T-cell (primary cell): ENCODE measurements at regions not wholly inside any gene's neighbourhood (a gene's known extent, or its start where the extent isn't known, plus 50 kb on each side); places are given as distances from the start of the nearest gene placed in this dataset.

Experiments used
- ATAC-seq, 4 experiments: fragments of 200-7000 bp in 3 of 4; fragments of 150-1000 bp in 1 of 4; cut with Tn5 transposase; replicated peaks in 1 of 4; 1 replicate in 3 of 4; 2 replicates in 1 of 4; pipeline ENCODE4 v1.10.0; 2021; ENCODE audit warnings: moderate library complexity in 3 of 4, mild to moderate bottlenecking in 2 of 4, moderate number of reproducible peaks in 1 of 4
- CTCF ChIA-PET, 2 donors: fragments of 300-600 bp; sonication (Branson Sonifier 250); formaldehyde crosslinking; loops; one replicate each; lab custom pipeline; 2022; ENCODE audit warnings: antibody characterized with exemption in 2 of 2; lab: Charles Lee
- POLR2A ChIA-PET, 2 donors: fragments of 300-600 bp; sonication (Branson Sonifier 250); formaldehyde crosslinking; loops; one replicate each; lab custom pipeline; 2022; ENCODE audit warnings: antibody characterized with exemption in 2 of 2; lab: Charles Lee
- DNase-seq, 35 experiments: peaks; one replicate each; pipeline versions ENCODE4 v3.0.0 to v3.0.0-alpha.2; 2013 to 2023
- H3K27ac ChIP-seq: one replicate; pipeline ENCODE4 v1.5.1; 2013; ENCODE audit warnings: low read length
- H3K27me3 ChIP-seq, 2 experiments: replicated peaks in 1 of 2; 1 replicate in 1 of 2; 2 replicates in 1 of 2; pipeline versions ENCODE4 v1.6.1 to v1.7.0; 2013; ENCODE audit warnings: low read length in 1 of 2, mixed read lengths in 1 of 2; ENCODE audit not compliant: control insufficient read depth in 2 of 2, insufficient read depth in 2 of 2; ENCODE audit errors: extremely low read depth in 1 of 2
- H3K36me3 ChIP-seq, 2 donors: 1 replicate in 1 of 2; 2 replicates in 1 of 2; pipeline versions ENCODE4 v1.6.1 to v1.7.0; 2013; ENCODE audit warnings: low read length in 1 of 2; ENCODE audit not compliant: control insufficient read depth in 2 of 2, insufficient read depth in 1 of 2; ENCODE audit errors: extremely low read depth in 1 of 2
- H3K4me1 ChIP-seq, 2 experiments: 1 replicate in 1 of 2; 2 replicates in 1 of 2; pipeline versions ENCODE4 v1.6.1 to v1.7.0; 2013; ENCODE audit warnings: low read length in 2 of 2, mixed read lengths in 1 of 2; ENCODE audit not compliant: insufficient read depth in 2 of 2, control insufficient read depth in 1 of 2; ENCODE audit errors: extremely low read depth in 1 of 2
- H3K4me3 ChIP-seq, 2 donors: 1 replicate in 1 of 2; 2 replicates in 1 of 2; pipeline versions ENCODE4 v1.5.1 to v1.7.0; 2013; ENCODE audit warnings: mild to moderate bottlenecking in 2 of 2, low read length in 1 of 2, moderate library complexity in 1 of 2; ENCODE audit not compliant: control insufficient read depth in 1 of 2; ENCODE audit errors: extremely low read depth in 1 of 2
- H3K9me3 ChIP-seq: 2 replicates; pipeline ENCODE4 v1.7.0; 2013
- H3K27ac Mint-ChIP-seq, 2 donors: one replicate each; pipeline ENCODE4 v1.8.0; 2020 to 2021; ENCODE audit warnings: mild to moderate bottlenecking in 2 of 2, mixed read lengths in 2 of 2
- H3K27me3 Mint-ChIP-seq, 2 donors: one replicate each; pipeline ENCODE4 v1.8.0; 2021 to 2022; ENCODE audit warnings: mixed read lengths in 2 of 2
- H3K36me3 Mint-ChIP-seq: one replicate; pipeline ENCODE4 v1.8.0; 2021; ENCODE audit warnings: mixed read lengths
- H3K4me1 Mint-ChIP-seq, 3 donors: one replicate each; pipeline ENCODE4 v1.8.0; 2020 to 2022; ENCODE audit warnings: mixed read lengths in 3 of 3, mild to moderate bottlenecking in 1 of 3
- H3K4me3 Mint-ChIP-seq, 3 donors: one replicate each; pipeline ENCODE4 v1.8.0; 2020 to 2022; ENCODE audit warnings: mild to moderate bottlenecking in 3 of 3, mixed read lengths in 3 of 3, moderate library complexity in 3 of 3
- H3K9me3 Mint-ChIP-seq, 3 donors: one replicate each; pipeline ENCODE4 v1.8.0; 2020 to 2022; ENCODE audit warnings: mixed read lengths in 3 of 3
- WGBS: methylation state at CpG from one replicate; pipeline ENCODE4 v1.1.5; 2013; ENCODE audit warnings: missing lambda C conversion rate; ENCODE audit not compliant: insufficient coverage; 5-methylcytosine and 5-hydroxymethylcytosine counted together

DNA sequence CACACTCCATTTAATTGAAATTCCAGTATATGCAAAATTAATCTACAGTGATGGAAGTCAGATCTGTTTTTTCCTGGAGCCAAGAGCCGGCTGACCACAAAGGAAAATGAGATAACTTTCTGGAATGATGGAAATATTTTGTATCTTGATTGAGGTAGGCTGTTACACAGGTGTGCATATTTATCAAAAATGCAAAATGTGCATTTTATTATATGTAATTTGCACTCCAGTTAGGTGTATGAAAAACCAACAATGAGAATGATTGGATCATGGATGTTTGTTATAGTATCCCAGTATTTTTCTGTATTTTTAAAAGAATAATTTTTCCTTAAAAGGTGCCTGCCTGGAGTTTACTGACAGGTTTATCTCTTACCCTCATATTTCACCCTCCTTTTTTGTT lies 242.0 kb upstream of the JAG1 start:
- no CpG with 5 or more reads among the region's 1 CpG for WGBS
- ATAC-seq (no peak), DNase-seq (no peak)
- CTCF ChIA-PET: no interaction called here
- Histone ChIP-seq H3K4me1 (no peaks in the 10 kb centered on the region), H3K27me3 (no peaks in the 10 kb centered on the region), H3K36me3 (no peaks in the 10 kb centered on the region), H3K4me3 (no peak overlapping the region), H3K9me3 (no peaks in the 10 kb centered on the region), H3K27ac (no peak overlapping the region)
- Mint-ChIP-seq H3K9me3 (peaks cover 0 to 14% (median 5%) of the 10 kb centered on the region in 3 donors), H3K27me3 (no peaks in the 10 kb centered on the region), H3K27ac (no peak overlapping the region), H3K4me3 (no peak overlapping the region), H3K36me3 (no peaks in the 10 kb centered on the region), H3K4me1 (no peaks in the 10 kb centered on the region)
- POLR2A ChIA-PET: no interaction called here

DNA sequence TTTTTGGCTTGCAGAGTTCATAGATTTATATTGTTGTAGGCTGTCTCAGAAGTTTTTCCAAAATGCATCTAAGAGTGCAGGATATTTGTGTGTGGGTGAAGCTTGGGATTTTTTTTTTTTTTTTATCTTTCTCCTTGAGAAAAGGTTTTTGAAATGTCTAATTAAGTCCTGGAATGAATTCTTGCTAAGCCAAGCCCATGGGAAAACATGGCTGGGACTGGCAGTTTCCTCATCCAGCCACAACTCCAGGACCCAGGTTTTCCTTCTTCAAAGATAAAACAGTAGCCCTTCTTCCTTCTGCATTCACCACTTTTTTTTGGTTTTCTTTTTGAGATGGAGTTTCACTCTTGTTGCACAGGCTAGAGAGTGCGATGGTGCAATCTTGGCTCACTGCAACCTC lies 242.5 kb upstream of the JAG1 start:
- H3K27ac Mint-ChIP-seq: no peak overlapping the region
- H3K4me3 ChIP-seq: no peak overlapping the region
- 83% methylated on average over 1 of the region's 1 CpG for WGBS
- H3K27me3 ChIP-seq: no peaks in the 10 kb centered on the region
- no peak overlapping the region for H3K27ac ChIP-seq
- no peaks in the 10 kb centered on the region for H3K4me1 ChIP-seq
- peaks cover 0 to 14% (median 5%) of the 10 kb centered on the region in 3 donors for H3K9me3 Mint-ChIP-seq
- no peaks in the 10 kb centered on the region for H3K27me3 Mint-ChIP-seq
- H3K9me3 ChIP-seq: no peaks in the 10 kb centered on the region
- CTCF ChIA-PET: no interaction called here
- H3K36me3 Mint-ChIP-seq: no peaks in the 10 kb centered on the region
- POLR2A ChIA-PET: no interaction called here
- no peak overlapping the region for H3K4me3 Mint-ChIP-seq
- no peaks in the 10 kb centered on the region for H3K36me3 ChIP-seq
- no peaks in the 10 kb centered on the region for H3K4me1 Mint-ChIP-seq
- no peak for ATAC-seq
- DNase-seq: no peak

DNA sequence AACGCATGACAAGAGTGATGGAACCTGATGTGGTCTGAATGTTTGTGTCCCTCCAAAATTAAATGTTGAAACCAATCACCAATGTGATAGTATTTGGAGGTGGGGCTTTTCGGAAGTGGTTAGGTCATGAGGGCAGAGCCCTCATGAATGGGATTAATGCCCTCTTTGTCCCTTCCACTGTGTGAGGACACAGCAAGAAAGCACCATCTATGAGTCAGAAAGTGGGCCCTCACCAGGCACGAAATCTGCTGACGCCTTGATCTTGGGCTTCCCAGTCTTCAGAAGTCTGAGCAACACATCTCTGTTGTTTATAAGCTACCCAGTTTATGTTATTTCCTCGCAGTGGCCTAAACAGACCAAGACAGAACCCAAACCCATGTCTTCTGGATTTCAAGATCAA lies 244.0 kb upstream of the JAG1 start:
- Mint-ChIP-seq H3K4me1 (no peaks in the 10 kb centered on the region), H3K27ac (no peak overlapping the region), H3K36me3 (no peaks in the 10 kb centered on the region), H3K4me3 (no peak overlapping the region), H3K27me3 (no peaks in the 10 kb centered on the region), H3K9me3 (peaks cover 0 to 17% (median 5%) of the 10 kb centered on the region in 3 donors)
- Histone ChIP-seq H3K9me3 (no peaks in the 10 kb centered on the region), H3K4me3 (no peak overlapping the region), H3K4me1 (no peaks in the 10 kb centered on the region), H3K27me3 (no peaks in the 10 kb centered on the region), H3K36me3 (no peaks in the 10 kb centered on the region), H3K27ac (no peak overlapping the region)
- 70% methylated on average over 3 of the region's 5 CpGs for WGBS
- ATAC-seq: no peak
- no peak for DNase-seq
- ChIA-PET POLR2A (no interaction called here), CTCF (interaction anchor here in 1 of 2 donors (0.9 kb wide), 1 partner anchor 14 kb away, joined by 3 read pairs; no protein-coding TSS in a partner anchor)

DNA sequence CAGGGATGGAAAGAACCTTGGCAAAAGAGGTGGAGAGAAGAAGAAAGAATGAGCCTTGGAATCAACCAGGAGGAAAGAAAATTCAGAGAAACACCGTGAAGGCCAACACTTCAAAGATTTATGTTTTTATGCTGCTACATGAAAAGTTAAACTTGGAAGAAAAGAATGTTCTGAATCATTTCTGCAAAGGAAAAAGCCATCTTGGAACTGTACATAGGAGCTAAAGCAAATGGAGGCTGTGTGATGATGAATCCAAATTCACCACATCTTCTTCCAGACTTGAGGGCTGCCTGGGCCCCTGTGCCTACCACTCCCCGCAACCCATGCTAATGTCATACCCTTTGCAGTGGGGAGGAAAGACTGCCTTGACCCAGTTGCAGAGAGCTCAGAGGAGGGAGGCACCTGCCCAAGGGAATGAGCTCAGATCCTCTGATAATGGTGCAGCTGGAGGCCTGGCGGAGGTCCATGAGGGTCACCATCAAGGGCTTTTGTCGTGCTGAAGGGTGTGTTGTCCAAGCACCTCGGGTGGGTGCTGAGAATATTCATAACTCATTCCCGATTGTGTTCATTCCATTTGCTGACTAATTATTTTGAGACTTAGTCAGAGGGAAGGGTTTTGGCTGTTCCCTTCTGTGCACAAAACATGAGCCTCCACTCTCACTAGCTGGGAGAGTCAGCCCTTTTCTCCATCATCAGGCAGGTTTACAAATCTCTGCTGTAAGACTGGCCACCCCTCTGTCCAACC lies 245.8 kb upstream of the JAG1 start:
- Histone ChIP-seq H3K4me1 (no peaks in the 10 kb centered on the region), H3K4me3 (no peak overlapping the region), H3K27me3 (no peaks in the 10 kb centered on the region), H3K27ac (no peak overlapping the region), H3K9me3 (no peaks in the 10 kb centered on the region), H3K36me3 (no peaks in the 10 kb centered on the region)
- ChIA-PET POLR2A (no interaction called here), CTCF (no interaction called here)
- no peaks in the 10 kb centered on the region for H3K4me1 Mint-ChIP-seq
- ATAC-seq (no peak), DNase-seq (no peak)
- H3K4me3 Mint-ChIP-seq: no peak overlapping the region
- H3K27ac Mint-ChIP-seq: no peak overlapping the region
- H3K9me3 Mint-ChIP-seq: peaks cover 0 to 18% (median 5%) of the 10 kb centered on the region in 3 donors
- H3K36me3 Mint-ChIP-seq: no peaks in the 10 kb centered on the region
- no peaks in the 10 kb centered on the region for H3K27me3 Mint-ChIP-seq
- 79% methylated on average over 2 of the region's 6 CpGs for WGBS

DNA sequence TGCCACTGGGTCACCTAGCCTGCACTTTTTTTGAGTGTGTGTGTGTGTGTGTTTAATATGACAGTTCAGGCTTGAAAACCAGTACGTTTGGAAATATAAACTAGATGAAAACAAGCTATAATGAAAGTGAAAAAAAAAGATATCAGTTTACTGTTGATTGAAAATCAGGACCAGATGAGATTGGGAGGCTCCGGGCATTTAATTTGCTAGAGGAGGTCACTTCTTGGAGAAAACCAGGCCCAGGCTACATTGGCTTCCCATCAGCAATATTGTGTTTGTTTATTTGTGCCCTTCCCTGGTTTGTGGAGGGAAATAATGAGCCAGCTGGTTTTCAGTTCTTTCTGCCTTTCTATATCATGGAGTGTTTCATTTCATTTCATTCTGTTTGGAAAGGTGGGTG lies 246.6 kb upstream of the JAG1 start:
- DNase-seq (no peak), ATAC-seq (no peak)
- no peak overlapping the region for H3K4me3 Mint-ChIP-seq
- H3K9me3 Mint-ChIP-seq: peaks cover 0 to 18% (median 5%) of the 10 kb centered on the region in 3 donors
- no peaks in the 10 kb centered on the region for H3K27me3 Mint-ChIP-seq
- Histone ChIP-seq H3K4me1 (no peaks in the 10 kb centered on the region), H3K36me3 (no peaks in the 10 kb centered on the region), H3K9me3 (no peaks in the 10 kb centered on the region), H3K27ac (no peak overlapping the region), H3K27me3 (no peaks in the 10 kb centered on the region), H3K4me3 (no peak overlapping the region)
- ChIA-PET CTCF (no interaction called here), POLR2A (no interaction called here)
- no peaks in the 10 kb centered on the region for H3K36me3 Mint-ChIP-seq
- no peak overlapping the region for H3K27ac Mint-ChIP-seq
- H3K4me1 Mint-ChIP-seq: no peaks in the 10 kb centered on the region
- 86% methylated on average over 1 of the region's 2 CpGs for whole genome bisulfite sequencing

DNA sequence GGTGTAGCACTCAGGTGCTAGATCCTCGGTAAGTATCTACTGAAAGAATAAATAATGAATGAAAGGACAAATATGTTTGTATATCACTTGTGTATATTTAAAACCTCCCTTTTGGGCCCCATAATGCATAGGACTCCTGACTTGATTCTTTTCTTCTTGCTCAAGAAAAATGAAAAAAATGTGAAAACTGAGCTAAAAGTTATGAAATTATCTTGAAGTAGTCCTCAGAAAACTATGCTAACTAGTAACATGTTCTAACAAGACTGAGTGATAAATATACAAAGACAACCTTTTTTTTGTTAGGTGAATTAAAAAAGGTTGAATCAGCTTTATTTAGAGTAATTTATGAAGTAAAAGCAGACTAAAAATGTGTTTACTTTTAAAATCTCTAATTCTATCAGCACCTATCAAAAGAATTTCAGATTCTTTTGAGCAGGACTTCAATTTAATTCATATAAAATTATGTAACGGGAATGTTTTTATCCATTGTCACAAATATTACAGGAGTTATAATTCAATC lies 247.8 kb upstream of the JAG1 start:
- Mint-ChIP-seq H3K4me1 (no peaks in the 10 kb centered on the region), H3K36me3 (no peaks in the 10 kb centered on the region), H3K9me3 (peaks cover 0 to 18% (median 5%) of the 10 kb centered on the region in 3 donors), H3K27ac (no peak overlapping the region), H3K27me3 (no peaks in the 10 kb centered on the region), H3K4me3 (no peak overlapping the region)
- Histone ChIP-seq H3K36me3 (no peaks in the 10 kb centered on the region), H3K9me3 (no peaks in the 10 kb centered on the region), H3K27me3 (no peaks in the 10 kb centered on the region), H3K4me3 (no peak overlapping the region), H3K4me1 (no peaks in the 10 kb centered on the region), H3K27ac (no peak overlapping the region)
- no peak for ATAC-seq
- no peak for DNase-seq
- CTCF ChIA-PET: no interaction called here
- WGBS: no CpG with 5 or more reads among the region's 2 CpGs
- POLR2A ChIA-PET: no interaction called here
